AG09319 (cell line): ENCODE measurements at regions not wholly inside any gene's neighbourhood (a gene's known extent, or its start where the extent isn't known, plus 50 kb on each side); places are given as distances from the start of the nearest gene placed in this dataset.

Experiments used
- DNase-seq: peaks from one replicate; pipeline ENCODE4 v3.0.0-alpha.2; 2010; ENCODE audit warnings: low read depth; ENCODE audit errors: extremely low read depth
- TF ChIP-seq, protein P1 (sequence below): IDR thresholded peaks from 2 replicates; pipeline ENCODE4 v1.5.1; 2011; ENCODE audit warnings: low read depth, mild to moderate bottlenecking, inconsistent platforms, low read length, moderate library complexity

- no peak for DNase-seq
- TF ChIP-seq, protein P1, sequence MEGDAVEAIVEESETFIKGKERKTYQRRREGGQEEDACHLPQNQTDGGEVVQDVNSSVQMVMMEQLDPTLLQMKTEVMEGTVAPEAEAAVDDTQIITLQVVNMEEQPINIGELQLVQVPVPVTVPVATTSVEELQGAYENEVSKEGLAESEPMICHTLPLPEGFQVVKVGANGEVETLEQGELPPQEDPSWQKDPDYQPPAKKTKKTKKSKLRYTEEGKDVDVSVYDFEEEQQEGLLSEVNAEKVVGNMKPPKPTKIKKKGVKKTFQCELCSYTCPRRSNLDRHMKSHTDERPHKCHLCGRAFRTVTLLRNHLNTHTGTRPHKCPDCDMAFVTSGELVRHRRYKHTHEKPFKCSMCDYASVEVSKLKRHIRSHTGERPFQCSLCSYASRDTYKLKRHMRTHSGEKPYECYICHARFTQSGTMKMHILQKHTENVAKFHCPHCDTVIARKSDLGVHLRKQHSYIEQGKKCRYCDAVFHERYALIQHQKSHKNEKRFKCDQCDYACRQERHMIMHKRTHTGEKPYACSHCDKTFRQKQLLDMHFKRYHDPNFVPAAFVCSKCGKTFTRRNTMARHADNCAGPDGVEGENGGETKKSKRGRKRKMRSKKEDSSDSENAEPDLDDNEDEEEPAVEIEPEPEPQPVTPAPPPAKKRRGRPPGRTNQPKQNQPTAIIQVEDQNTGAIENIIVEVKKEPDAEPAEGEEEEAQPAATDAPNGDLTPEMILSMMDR, result no peak
Observed at GRCh38 chr1:234958706-234959657, 169.7 kb downstream of the TOMM20 start.

DNA sequence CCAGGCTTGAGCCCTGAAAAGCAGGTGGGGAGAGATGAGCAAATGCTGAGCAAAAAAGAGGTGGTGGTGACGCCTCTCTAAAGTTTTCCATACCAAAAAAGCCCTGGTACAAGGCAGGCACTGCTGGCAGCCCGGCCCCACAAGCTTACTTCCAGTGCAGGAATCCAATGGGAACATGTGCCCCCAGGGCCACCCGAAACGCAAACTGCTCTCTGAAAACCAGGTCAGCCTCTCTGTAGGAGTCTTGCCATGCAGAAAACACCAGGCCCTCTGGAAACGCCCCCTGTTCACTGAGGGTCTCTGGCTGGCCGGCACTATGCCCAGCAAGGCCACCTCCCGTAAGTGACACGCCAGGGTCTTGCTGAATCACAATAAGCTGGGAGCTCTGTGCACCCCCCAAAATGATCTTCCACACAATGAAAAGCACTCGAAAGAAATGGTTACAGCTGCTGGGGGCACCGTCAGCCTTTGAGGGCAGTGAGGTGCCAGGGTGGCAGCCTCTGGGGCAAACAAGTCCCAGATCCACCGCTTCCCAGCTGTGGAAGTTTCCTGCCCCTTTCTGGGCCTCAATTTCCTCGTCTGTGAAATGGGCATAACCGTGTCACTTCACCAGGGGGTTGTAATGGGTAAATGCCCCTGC lies 170.5 kb downstream of the TOMM20 start:
- TF ChIP-seq, protein P1, result no peak
- no peak for DNase-seq

- peak; percentile 74 for DNase-seq
- TF ChIP-seq, protein P1, result no peak
Observed at GRCh38 chr1:234957330-234958065, 171.1 kb downstream of the TOMM20 start.

DNA sequence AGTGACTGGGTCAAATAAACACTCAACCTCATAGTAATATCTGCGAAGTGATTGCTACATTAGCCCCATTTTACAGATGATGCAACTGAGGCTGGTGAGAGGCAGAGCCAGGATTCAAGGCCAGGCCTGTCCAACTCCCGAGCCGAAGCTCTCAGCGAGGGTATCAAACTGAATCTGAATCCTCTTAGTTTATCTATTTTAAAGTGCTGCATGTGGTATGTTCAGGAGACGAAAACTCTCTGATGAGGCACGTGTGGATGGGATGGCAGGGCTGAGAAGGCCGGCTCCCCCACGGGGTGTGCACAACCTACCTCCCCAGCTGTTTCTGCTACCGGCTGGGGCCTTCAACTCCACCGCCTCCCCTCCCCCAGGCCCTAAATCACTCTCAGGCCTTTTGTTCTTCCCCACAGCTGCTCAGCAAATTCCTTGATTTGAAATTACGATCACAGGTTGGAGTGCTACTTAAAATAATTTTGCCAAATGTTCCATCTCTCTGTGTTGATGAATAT lies 171.8 kb downstream of the TOMM20 start:
- TF ChIP-seq, protein P1, result no peak
- DNase-seq, result no peak

DNA sequence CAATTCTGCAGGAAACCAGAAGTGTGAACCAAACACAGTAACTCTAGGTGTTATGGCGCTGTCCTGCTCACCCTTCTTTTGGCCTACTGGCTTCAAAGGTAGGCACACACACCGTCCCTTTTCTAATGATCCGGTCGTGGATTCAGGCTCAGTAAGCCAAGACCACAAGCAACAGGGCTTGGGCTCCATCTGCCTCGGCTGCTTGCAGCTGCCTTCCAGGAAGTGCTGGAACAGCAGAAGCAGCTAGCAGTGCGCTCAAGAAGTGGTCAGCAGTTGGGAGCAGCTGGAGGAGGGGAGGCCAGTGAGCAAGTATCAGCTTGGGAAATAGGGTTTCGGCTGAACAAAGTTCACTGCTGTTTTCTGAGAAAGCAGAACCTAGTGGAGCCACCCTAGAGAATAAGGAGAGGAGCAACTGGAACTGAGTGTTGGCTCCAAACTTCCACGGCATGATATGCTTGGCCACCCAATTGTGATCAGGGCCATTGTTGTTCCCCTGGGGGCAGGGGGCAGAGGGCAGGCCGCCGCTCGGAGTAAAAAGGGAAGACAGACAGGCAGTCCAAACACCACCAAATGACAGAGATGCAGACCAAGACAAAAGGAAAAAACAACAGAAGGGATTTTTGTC lies 173.4 kb downstream of the TOMM20 start:
- TF ChIP-seq, protein P1, result no peak
- no peak for DNase-seq

DNA sequence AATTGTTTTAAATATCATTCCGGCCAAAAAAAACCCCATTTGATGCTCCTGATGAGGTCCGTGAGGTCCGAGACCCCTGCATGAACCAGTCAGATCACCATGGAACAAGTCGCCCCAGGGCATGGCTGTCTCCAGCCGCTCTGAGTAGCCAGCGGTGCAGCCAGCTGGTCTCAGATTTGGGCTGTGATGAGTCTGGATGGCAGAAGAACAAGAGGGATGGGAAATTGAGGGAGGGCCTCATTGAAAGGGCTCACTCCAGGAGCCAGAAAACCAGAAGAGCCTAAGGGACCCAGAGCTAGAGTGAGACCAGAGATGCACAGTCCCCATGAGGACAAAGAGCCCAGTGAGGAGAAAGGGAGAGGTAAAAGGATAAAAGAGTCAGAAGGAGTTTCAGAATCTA lies 174.0 kb downstream of the TOMM20 start:
- DNase-seq, result no peak
- TF ChIP-seq, protein P1, result no peak
